GM12891 (cell line): ENCODE measurements at regions not wholly inside any gene's neighbourhood (a gene's known extent, or its start where the extent isn't known, plus 50 kb on each side); places are given as distances from the start of the nearest gene placed in this dataset.

ENCODE experiments used
- POLR2A ChIP-seq: IDR thresholded peaks from 2 replicates; pipeline ENCODE4 v1.6.1; 2011; ENCODE audit warnings: low read depth, low read length, control low read depth
- POLR2AphosphoS5 ChIP-seq: IDR thresholded peaks from 2 replicates; pipeline ENCODE4 v1.6.1; 2011; ENCODE audit warnings: low read depth, low read length, control low read depth
- SPI1 ChIP-seq: IDR thresholded peaks from 2 replicates; pipeline ENCODE4 v1.6.1; 2011; ENCODE audit warnings: low read depth, low read length, control low read depth
- TAF1 ChIP-seq: IDR thresholded peaks from 2 replicates; pipeline ENCODE4 v1.6.1; 2011; ENCODE audit warnings: low read depth, low read length, control low read depth

DNA sequence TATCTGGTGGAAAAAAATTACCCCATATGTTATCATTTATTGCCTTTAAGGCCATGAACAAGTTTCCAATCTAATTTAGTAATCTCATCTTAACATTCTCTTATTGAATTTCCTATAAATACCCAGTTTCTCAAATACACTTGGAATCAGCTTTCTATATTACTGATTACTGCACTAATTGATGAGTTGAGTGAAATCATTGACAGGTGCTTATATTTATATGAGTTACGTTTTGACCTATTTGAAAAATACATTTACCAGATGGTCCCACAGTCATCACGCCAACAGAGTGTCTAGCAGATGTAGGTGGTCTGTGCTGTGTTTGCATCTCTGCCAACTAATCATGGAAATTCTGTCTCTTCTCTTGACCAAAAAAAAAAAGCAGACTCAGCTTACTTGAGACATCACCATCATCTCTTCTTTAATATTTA lies 307.3 kb upstream of the NREP start:
- TF ChIP-seq POLR2A (no peak), POLR2AphosphoS5 (no peak), TAF1 (no peak), SPI1 (no peak)
